GM19452 (cell line): ENCODE measurements at regions not wholly inside any gene's neighbourhood (a gene's known extent, or its start where the extent isn't known, plus 50 kb on each side); places are given as distances from the start of the nearest gene placed in this dataset.

Experiments
- ATAC-seq: cut with Tn5 transposase; IDR thresholded peaks from one replicate; pipeline ENCODE4 v1.9.1; 2021; ENCODE audit not compliant: unreplicated experiment

- ATAC-seq = no peak
These were observed 150.9 kb downstream of the TM9SF2 start for GRCh38 chr13:99652141-99652540.

- ATAC-seq = no peak
These were observed 149.7 kb downstream of the TM9SF2 start for GRCh38 chr13:99651016-99651415.

DNA sequence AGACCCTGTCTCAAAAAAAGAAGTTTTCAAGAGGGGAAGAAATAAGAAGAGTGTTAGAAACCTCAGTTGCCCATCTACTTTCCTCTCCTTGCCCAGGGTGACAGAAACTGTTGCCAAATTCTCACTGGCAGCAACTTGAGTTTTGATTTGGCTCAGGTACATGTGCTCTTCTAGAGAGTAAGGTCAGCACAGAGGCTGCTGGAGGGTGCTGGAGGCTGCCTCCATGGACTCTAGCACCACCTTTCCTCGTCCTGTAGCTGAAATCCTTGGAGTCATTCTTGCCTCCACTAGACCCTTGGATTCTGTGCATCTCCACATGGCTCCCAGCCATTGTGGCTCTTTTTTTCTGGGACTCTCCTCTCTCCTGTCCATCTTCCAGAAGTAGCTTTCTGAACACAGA lies 149.1 kb downstream of the TM9SF2 start:
- no peak for ATAC-seq

GRCh38 chr13:99648927-99649326 lies 147.7 kb downstream of the TM9SF2 start:
- no peak for ATAC-seq

DNA sequence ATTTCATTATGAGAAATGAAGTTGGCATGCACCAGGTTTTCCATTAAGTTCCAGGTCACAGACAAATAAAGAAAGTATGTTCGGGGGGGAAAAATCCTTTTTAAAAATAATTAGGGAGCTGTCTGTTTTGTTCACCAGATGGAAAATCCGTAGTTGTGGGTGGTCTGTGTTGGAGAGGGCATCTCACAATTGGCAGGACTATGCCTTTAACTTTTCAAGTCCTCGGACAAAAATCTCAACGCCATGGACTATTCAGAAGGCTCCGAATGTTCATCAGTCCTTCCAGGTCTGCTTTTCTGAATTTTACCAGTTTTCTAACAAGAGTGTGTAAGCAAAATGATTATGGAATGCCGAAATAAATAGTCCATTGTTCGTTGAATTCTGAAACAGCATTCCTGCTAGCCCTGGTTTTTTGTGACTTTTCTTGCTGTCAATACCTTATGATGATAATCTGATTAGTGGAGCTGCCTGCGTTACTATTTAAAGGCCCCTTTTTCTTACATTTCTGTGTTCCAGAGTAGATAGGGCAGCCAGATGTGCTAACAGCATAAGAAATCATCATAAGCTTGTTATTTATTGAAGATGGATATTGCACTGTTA lies 146.9 kb downstream of the TM9SF2 start:
- no peak for ATAC-seq

GRCh38 chr13:99647596-99647985 lies 146.3 kb downstream of the TM9SF2 start:
- no peak for ATAC-seq

GRCh38 chr13:99646866-99647595 lies 145.8 kb downstream of the TM9SF2 start:
- ATAC-seq = no peak

GRCh38 chr13:99642841-99643240 lies 141.6 kb downstream of the TM9SF2 start:
- no peak for ATAC-seq

GRCh38 chr13:99642006-99642405 lies 140.7 kb downstream of the TM9SF2 start:
- ATAC-seq = no peak

GRCh38 chr13:99640260-99640659 lies 139.0 kb downstream of the TM9SF2 start:
- no peak for ATAC-seq

DNA sequence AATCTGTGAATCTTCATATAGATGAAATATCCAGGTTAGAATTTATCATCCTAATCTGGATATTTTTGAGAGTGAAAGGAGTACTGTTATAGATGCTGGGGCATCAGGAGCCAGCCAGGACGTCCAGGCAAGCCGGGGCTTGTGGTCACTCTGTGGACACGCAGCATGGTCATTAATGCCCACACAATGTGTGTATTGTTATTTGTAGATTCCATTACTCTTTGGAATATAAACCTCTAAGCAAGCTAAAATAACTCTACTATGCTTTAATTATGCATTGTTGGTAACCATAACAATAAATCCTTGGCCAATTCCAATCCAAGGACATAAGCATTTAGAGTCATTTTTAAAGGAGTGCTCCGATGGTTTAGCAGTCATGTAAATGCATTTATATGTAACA lies 137.9 kb downstream of the TM9SF2 start:
- no peak for ATAC-seq

GRCh38 chr13:99636728-99637353 lies 135.6 kb downstream of the TM9SF2 start:
- peak; percentile 96 for ATAC-seq

DNA sequence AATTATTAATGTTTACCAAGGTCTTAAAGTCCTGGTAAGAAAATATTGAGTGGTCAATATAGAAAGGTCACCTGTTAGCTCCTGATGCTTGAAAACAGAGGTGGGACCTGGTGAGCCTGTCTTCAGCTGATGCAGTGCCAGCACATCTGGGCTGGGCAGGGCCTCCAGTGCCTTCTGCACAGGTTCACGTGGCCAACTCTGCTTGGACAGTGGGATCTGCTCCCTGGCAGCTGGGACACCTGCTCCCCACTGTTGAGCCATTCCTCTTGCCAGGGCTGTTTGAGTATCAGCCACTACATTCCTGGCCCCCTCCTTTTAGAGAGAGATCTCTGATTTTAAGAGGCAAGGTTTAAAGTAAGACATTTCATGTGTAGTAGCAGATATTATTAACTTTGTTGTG lies 135.0 kb downstream of the TM9SF2 start:
- ATAC-seq = no peak

DNA sequence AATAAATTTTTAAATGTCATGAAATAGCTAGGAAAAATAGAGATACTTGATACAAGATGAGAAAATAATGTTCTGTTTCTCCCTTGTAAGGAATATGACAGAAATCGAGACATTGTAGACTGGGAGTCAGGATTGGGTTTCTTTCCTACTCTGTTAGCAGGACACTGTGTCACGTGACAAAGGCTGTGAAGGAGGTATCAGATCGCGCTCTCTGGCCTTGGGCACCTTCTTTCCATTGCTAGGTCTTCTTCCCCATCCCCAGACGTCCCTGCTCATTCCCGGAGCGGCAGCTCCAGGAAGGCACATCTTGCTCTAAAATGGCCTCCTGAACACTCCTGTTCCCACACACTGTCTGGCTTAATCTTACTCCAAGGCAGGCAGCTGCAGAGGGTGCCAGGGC lies 133.4 kb downstream of the TM9SF2 start:
- no peak for ATAC-seq

DNA sequence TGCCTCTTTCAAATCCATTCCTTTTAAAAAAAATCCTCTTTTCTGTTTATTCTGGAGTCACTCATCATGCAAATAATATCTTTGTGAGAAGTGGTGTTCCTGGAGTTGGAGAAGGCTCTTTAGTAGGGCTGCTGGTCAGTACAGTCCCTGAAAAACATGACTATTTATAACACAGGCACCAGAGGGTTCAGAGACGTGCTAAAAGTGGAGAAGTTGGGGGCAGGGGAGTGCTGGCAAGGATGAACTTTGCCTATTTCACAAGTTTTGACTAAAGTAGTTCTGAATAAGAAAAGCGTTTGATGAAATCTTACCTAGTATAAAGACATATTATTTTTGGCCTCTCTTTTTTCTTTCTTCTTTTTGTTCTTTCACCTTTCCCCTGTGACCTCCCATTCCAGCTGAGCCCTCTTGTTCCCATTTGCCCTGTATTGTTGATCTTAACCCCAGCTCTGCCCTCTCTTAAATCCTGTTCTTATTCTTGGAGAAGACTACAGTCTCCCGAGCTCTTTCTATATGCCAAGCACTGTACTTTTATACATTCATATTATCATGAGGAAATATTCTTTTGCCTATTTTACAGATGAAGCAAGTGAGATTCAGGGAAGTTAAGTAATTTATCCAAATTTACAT lies 129.1 kb downstream of the TM9SF2 start:
- no peak for ATAC-seq

GRCh38 chr13:99629641-99630040 lies 128.4 kb downstream of the TM9SF2 start:
- no peak for ATAC-seq

- ATAC-seq = no peak
These were observed 127.2 kb downstream of the TM9SF2 start for GRCh38 chr13:99628442-99628841.

- no peak for ATAC-seq
These were observed 125.3 kb downstream of the TM9SF2 start for GRCh38 chr13:99626461-99627082.

- no peak for ATAC-seq
These were observed 123.8 kb downstream of the TM9SF2 start for GRCh38 chr13:99624936-99625540.

GRCh38 chr13:99620806-99621205 lies 119.5 kb downstream of the TM9SF2 start:
- no peak for ATAC-seq

GRCh38 chr13:99619207-99619606 lies 117.9 kb downstream of the TM9SF2 start:
- ATAC-seq = no peak
